SK-N-SH treated with all-trans-retinoic acid at 6 μM for 48 hours (cell line): ENCODE measurements at regions not wholly inside any gene's neighbourhood (a gene's known extent, or its start where the extent isn't known, plus 50 kb on each side); places are given as distances from the start of the nearest gene placed in this dataset.

Experiments
- ATAC-seq: fragments of 200-7000 bp; cut with Tn5 transposase; 3 replicates; pipeline ENCODE4 v1.9.1; 2020; ENCODE audit warnings: mild to moderate bottlenecking, moderate library complexity
- ARNTL ChIP-seq: fragments of 450-650 bp; formaldehyde crosslinking; IDR thresholded peaks from 2 replicates; pipeline ENCODE4 v1.5.0; 2020; ENCODE audit warnings: low read depth, mild to moderate bottlenecking, moderate library complexity, borderline replicate concordance
- BACH2 ChIP-seq: fragments of 250-450 bp; sonication (Bioruptor Pico); IDR thresholded peaks from 2 replicates; pipeline ENCODE4 v1.9.0; 2021; ENCODE audit warnings: mild to moderate bottlenecking, borderline replicate concordance
- CSDC2 ChIP-seq: fragments of 250-450 bp; sonication (Bioruptor Pico); IDR thresholded peaks from 2 replicates; pipeline ENCODE4 v1.5.0; 2020; ENCODE audit warnings: mild to moderate bottlenecking, moderate library complexity
- ISL1 ChIP-seq: fragments of 250-450 bp; sonication (Bioruptor Pico); IDR thresholded peaks from 2 replicates; pipeline ENCODE4 v2.1.2; 2022; ENCODE audit warnings: mild to moderate bottlenecking, moderate library complexity
- OSR1 ChIP-seq: fragments of 250-450 bp; sonication (Bioruptor Pico); IDR thresholded peaks from 2 replicates; pipeline ENCODE4 v1.8.0; 2022; ENCODE audit warnings: moderate library complexity, mild to moderate bottlenecking, inconsistent platforms
- PPARA ChIP-seq: fragments of 250-450 bp; sonication (Bioruptor Pico); IDR thresholded peaks from 2 replicates; pipeline ENCODE4 v1.5.0; 2020; ENCODE audit warnings: mild to moderate bottlenecking, borderline replicate concordance
- RARB ChIP-seq: fragments of 250-450 bp; sonication (Bioruptor Pico); IDR thresholded peaks from 2 replicates; pipeline ENCODE4 v1.8.0; 2021; ENCODE audit warnings: mild to moderate bottlenecking, moderate library complexity
- SNAI2 ChIP-seq: fragments of 250-450 bp; sonication (Bioruptor Pico); IDR thresholded peaks from 2 replicates; pipeline ENCODE4 v1.5.0; 2020; ENCODE audit warnings: mild to moderate bottlenecking, moderate library complexity
- TCF4 ChIP-seq: fragments of 250-450 bp; sonication (Bioruptor Pico); IDR thresholded peaks from 2 replicates; pipeline ENCODE4 v1.8.0; 2021; ENCODE audit warnings: mild to moderate bottlenecking, moderate library complexity, borderline replicate concordance
- TOX ChIP-seq: fragments of 250-450 bp; sonication (Bioruptor Pico); IDR thresholded peaks from 2 replicates; pipeline ENCODE4 v1.8.0; 2021; ENCODE audit warnings: mild to moderate bottlenecking, moderate library complexity, borderline replicate concordance
- ZC3H10 ChIP-seq: fragments of 250-450 bp; sonication (Bioruptor Pico); IDR thresholded peaks from 2 replicates; pipeline ENCODE4 v1.5.1; 2021; ENCODE audit warnings: mild to moderate bottlenecking, moderate library complexity
- ZFP3 ChIP-seq: fragments of 250-450 bp; sonication (Bioruptor Pico); IDR thresholded peaks from 2 replicates; pipeline ENCODE4 v1.5.0; 2020; ENCODE audit warnings: mild to moderate bottlenecking, moderate library complexity
- ZFP30 ChIP-seq: fragments of 450-650 bp; formaldehyde crosslinking; IDR thresholded peaks from 2 replicates; pipeline ENCODE4 v1.5.0; 2022; ENCODE audit warnings: mild to moderate bottlenecking, moderate library complexity
- ZNF565 ChIP-seq: fragments of 450-650 bp; formaldehyde crosslinking; conservative IDR thresholded peaks from 2 replicates; pipeline ENCODE4 v1.5.0; 2020; ENCODE audit warnings: low read depth, mild to moderate bottlenecking, moderate library complexity
- ZNF70 ChIP-seq: fragments of 450-650 bp; formaldehyde crosslinking; IDR thresholded peaks from 2 replicates; pipeline ENCODE4 v1.5.0; 2020; ENCODE audit warnings: mild to moderate bottlenecking, moderate library complexity
- ZNF8 ChIP-seq: fragments of 450-650 bp; formaldehyde crosslinking; IDR thresholded peaks from 2 replicates; pipeline ENCODE4 v1.5.0; 2020; ENCODE audit warnings: mild to moderate bottlenecking, moderate library complexity
- TF ChIP-seq, protein P1 (sequence below): fragments of 250-450 bp; sonication (Bioruptor Pico); IDR thresholded peaks from 2 replicates; pipeline ENCODE4 v1.8.0; 2020; ENCODE audit warnings: mild to moderate bottlenecking, moderate library complexity, borderline replicate concordance
- TF ChIP-seq, protein P2 (sequence below): fragments of 250-450 bp; sonication (Bioruptor Pico); IDR thresholded peaks from 2 replicates; pipeline ENCODE4 v1.5.1; 2020; ENCODE audit warnings: low read depth, mild to moderate bottlenecking, moderate library complexity
- TF ChIP-seq, protein P3 (sequence below): fragments of 250-450 bp; sonication (Bioruptor Pico); IDR thresholded peaks from 2 replicates; pipeline ENCODE4 v1.5.0; 2020; ENCODE audit warnings: mild to moderate bottlenecking, moderate library complexity
- TF ChIP-seq, protein P4 (sequence below): fragments of 250-450 bp; sonication (Bioruptor Pico); IDR thresholded peaks from 2 replicates; pipeline ENCODE4 v1.8.0; 2021; ENCODE audit warnings: low read depth, mild to moderate bottlenecking, moderate library complexity, borderline replicate concordance

DNA sequence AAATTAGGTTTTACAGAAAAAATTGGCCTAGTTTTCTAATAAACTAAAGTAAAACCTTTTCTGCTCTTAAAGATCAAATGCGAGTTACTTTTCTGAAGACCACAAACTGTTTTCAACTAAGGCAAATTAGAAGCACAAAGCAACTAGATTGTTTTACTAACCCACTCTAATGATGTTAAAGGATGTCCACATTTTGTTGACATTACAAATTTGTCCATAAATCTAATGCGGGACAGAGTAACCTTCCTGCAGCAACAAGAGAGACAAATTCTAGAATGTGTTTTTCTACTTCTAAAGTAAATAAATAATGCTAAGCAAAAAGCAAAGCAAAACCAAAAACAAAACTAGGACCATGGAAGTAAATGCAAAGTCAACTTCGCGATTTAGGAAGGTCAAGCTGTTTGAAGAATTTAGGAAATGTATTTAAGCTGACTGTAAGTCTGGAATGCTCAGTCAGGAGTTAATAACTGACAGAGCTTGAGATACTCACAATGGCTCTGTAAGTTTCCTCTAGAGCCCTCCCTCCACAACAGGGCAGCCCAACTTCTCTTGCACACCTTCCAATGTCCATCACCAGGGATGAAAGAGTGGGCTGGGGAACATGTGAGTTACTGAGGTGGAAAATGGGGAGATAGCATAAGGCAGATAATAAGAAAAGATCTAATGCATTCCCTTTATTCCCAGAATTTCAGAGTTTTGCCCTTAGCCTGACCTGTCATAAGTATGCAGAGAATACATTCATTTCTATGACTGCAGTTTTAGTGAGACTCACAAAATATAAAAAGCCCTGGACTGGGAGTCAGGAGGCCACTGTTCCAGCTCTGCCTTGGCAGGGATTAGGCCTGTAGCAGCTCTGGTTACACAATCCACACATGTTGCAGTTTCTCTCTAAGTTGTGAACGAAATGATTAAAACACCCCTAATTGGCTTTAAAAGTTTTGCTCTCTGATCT, 158.8 kb downstream of the FOXA2 start:
- TF ChIP-seq ZNF8 (no peak), SNAI2 (CRISPR knock-in tag) (no peak), BACH2 (no peak)
- no peak for ATAC-seq

DNA sequence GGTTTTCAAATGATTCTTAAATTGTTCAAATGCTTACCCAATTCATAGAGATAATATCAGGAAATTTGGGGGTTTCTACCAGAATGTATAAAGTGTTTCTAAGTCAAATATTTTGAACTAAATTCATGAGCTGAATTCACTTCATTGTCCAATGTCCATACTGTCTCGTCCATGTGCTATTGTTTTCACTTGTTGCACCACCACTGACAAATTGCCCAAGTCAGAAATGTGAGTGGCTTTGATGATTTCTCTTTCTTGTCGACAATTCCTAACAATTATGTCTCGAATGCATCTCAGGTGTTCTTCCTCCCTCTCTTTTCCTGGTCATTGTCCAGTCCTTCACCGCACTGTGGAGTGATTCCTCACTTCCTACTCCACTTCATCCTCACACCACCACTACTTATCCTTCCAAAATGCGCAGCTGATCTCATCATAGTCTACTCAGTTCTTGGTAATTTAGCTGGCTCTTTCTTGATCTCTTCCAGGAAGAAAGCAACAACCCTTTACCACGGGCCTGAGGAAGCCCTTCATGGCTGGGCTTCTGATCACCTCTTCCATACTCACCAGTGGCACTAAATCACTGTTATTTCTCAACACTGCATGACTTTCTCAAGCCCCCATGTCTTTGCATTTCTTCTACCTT, 161.1 kb downstream of the FOXA2 start:
- TF ChIP-seq ISL1 (CRISPR knock-in tag) (no peak), BACH2 (no peak), RARB (CRISPR knock-in tag) (no peak)
- TF ChIP-seq, protein P1, sequence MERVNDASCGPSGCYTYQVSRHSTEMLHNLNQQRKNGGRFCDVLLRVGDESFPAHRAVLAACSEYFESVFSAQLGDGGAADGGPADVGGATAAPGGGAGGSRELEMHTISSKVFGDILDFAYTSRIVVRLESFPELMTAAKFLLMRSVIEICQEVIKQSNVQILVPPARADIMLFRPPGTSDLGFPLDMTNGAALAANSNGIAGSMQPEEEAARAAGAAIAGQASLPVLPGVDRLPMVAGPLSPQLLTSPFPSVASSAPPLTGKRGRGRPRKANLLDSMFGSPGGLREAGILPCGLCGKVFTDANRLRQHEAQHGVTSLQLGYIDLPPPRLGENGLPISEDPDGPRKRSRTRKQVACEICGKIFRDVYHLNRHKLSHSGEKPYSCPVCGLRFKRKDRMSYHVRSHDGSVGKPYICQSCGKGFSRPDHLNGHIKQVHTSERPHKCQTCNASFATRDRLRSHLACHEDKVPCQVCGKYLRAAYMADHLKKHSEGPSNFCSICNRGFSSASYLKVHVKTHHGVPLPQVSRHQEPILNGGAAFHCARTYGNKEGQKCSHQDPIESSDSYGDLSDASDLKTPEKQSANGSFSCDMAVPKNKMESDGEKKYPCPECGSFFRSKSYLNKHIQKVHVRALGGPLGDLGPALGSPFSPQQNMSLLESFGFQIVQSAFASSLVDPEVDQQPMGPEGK (CRISPR knock-in tag): no peak
- no peak for ATAC-seq

DNA sequence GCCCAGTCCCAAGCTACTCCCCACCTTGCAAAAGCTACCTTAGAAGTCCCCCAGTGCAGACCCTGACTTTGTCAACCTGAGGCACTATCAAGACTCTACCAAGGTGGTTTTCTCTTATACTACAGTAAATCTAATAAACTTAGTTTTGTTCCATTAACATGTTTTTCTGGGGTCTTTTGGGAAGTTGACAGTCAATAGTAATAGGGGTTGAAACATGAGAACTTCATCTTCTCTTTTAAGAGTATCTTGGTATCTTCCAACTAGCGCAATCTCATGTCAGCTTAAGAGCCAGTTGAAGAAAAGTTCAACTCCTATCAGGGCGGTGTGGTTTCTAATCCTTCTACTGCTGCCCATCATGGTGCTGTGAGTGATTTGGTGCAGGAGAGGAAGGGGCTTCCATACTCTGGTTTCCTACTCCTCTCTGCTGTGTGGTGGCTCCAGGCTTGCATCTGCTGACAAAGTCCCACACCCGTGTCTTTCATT, 164.2 kb downstream of the FOXA2 start:
- ATAC-seq: no peak
- TF ChIP-seq SNAI2 (CRISPR knock-in tag) (no peak), ARNTL (no peak), TCF4 (CRISPR knock-in tag) (no peak), BACH2 (no peak), PPARA (CRISPR knock-in tag) (no peak), ZFP30 (CRISPR knock-in tag) (no peak), ZNF565 (CRISPR knock-in tag) (no peak), ZC3H10 (CRISPR knock-in tag) (no peak), TOX (CRISPR knock-in tag) (no peak), RARB (CRISPR knock-in tag) (no peak)
- TF ChIP-seq, protein P2, sequence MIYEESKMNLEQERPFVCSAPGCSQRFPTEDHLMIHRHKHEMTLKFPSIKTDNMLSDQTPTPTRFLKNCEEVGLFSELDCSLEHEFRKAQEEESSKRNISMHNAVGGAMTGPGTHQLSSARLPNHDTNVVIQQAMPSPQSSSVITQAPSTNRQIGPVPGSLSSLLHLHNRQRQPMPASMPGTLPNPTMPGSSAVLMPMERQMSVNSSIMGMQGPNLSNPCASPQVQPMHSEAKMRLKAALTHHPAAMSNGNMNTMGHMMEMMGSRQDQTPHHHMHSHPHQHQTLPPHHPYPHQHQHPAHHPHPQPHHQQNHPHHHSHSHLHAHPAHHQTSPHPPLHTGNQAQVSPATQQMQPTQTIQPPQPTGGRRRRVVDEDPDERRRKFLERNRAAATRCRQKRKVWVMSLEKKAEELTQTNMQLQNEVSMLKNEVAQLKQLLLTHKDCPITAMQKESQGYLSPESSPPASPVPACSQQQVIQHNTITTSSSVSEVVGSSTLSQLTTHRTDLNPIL: no peak

DNA sequence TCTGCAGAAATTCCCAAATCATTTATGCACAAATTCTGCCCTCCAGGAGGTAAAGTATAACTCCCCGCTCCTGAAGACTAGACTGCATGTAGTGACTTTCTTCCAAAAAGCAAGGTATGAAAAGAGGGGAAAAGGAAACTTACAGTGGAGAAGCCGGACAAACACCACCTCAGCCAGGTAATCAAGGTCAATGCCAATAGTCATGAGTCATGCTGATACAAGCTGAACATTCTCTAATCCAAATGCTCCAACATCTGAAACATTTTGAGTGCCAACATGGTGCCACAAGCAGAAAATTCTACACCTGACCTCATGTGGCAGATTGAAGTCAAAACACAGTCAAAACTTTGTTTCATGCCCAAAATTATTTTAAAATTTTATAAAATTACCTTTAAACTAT, 165.6 kb downstream of the FOXA2 start:
- TF ChIP-seq TOX (CRISPR knock-in tag): no peak
- no peak for TF ChIP-seq OSR1
- no peak for TF ChIP-seq ZFP3
- TF ChIP-seq, protein P3, sequence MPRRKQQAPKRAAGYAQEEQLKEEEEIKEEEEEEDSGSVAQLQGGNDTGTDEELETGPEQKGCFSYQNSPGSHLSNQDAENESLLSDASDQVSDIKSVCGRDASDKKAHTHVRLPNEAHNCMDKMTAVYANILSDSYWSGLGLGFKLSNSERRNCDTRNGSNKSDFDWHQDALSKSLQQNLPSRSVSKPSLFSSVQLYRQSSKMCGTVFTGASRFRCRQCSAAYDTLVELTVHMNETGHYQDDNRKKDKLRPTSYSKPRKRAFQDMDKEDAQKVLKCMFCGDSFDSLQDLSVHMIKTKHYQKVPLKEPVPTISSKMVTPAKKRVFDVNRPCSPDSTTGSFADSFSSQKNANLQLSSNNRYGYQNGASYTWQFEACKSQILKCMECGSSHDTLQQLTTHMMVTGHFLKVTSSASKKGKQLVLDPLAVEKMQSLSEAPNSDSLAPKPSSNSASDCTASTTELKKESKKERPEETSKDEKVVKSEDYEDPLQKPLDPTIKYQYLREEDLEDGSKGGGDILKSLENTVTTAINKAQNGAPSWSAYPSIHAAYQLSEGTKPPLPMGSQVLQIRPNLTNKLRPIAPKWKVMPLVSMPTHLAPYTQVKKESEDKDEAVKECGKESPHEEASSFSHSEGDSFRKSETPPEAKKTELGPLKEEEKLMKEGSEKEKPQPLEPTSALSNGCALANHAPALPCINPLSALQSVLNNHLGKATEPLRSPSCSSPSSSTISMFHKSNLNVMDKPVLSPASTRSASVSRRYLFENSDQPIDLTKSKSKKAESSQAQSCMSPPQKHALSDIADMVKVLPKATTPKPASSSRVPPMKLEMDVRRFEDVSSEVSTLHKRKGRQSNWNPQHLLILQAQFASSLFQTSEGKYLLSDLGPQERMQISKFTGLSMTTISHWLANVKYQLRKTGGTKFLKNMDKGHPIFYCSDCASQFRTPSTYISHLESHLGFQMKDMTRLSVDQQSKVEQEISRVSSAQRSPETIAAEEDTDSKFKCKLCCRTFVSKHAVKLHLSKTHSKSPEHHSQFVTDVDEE (CRISPR knock-in tag): no peak
- TF ChIP-seq, protein P1 (CRISPR knock-in tag): no peak
- TF ChIP-seq ZNF8: no peak
- TF ChIP-seq TCF4 (CRISPR knock-in tag): no peak
- no peak for TF ChIP-seq SNAI2 (CRISPR knock-in tag)
- no peak for TF ChIP-seq RARB (CRISPR knock-in tag)
- no peak for TF ChIP-seq ARNTL
- TF ChIP-seq CSDC2 (CRISPR knock-in tag): no peak
- TF ChIP-seq, protein P2: no peak
- TF ChIP-seq, protein P4, sequence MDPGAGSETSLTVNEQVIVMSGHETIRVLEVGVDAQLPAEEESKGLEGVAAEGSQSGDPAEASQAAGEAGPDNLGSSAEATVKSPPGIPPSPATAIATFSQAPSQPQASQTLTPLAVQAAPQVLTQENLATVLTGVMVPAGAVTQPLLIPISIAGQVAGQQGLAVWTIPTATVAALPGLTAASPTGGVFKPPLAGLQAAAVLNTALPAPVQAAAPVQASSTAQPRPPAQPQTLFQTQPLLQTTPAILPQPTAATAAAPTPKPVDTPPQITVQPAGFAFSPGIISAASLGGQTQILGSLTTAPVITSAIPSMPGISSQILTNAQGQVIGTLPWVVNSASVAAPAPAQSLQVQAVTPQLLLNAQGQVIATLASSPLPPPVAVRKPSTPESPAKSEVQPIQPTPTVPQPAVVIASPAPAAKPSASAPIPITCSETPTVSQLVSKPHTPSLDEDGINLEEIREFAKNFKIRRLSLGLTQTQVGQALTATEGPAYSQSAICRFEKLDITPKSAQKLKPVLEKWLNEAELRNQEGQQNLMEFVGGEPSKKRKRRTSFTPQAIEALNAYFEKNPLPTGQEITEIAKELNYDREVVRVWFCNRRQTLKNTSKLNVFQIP (CRISPR knock-in tag): no peak
- no peak for TF ChIP-seq ZNF70 (CRISPR knock-in tag)

More for the DNA sequence above, 165.6 kb downstream of the FOXA2 start:
- ATAC-seq: no peak
